Neural cell (in vitro differentiated cells): ENCODE measurements at regions not wholly inside any gene's neighbourhood (a gene's known extent, or its start where the extent isn't known, plus 50 kb on each side); places are given as distances from the start of the nearest gene placed in this dataset.

Experiments used
- H2AFZ ChIP-seq: fragments of 200-600, 300-800 bp; sonication (generic), shearing (Covaris generic); 2 replicates; pipeline ENCODE4 v1.6.0; 2014; ENCODE audit warnings: low read depth, mild to moderate bottlenecking, antibody characterized with exemption, low read length, moderate library complexity
- H3F3A ChIP-seq: fragments of 200-600 bp; shearing (Covaris generic); 2 replicates; pipeline ENCODE4 v1.6.1; 2016; ENCODE audit warnings: mild to moderate bottlenecking, moderate library complexity, mixed read lengths, antibody characterized with exemption, low read length; ENCODE audit not compliant: insufficient read depth, poor library complexity, severe bottlenecking
- H3K27ac ChIP-seq: fragments of 200-600, 300-800 bp; sonication (generic), shearing (Covaris generic); 2 replicates; pipeline ENCODE4 v1.5.1; 2014; ENCODE audit warnings: mild to moderate bottlenecking, low read length, moderate library complexity
- H3K27me3 ChIP-seq: fragments of 300-800, 200-600 bp; sonication (generic), shearing (Covaris generic); 2 replicates; pipeline ENCODE4 v1.6.0; 2014; ENCODE audit warnings: mild to moderate bottlenecking, low read depth, low read length, moderate library complexity; ENCODE audit not compliant: insufficient read depth
- H3K36me3 ChIP-seq: fragments of 300-800, 200-600 bp; sonication (generic), shearing (Covaris generic); 2 replicates; pipeline ENCODE4 v1.5.1; 2014; ENCODE audit warnings: mild to moderate bottlenecking, antibody characterized with exemption, low read length, moderate library complexity; ENCODE audit not compliant: insufficient read depth
- H3K4me2 ChIP-seq: fragments of 300-800, 200-600 bp; sonication (generic), shearing (Covaris generic); 2 replicates; pipeline ENCODE4 v1.6.0; 2014; ENCODE audit warnings: mild to moderate bottlenecking, low read length
- H3K4me3 ChIP-seq: fragments of 300-800, 200-600 bp; sonication (generic), shearing (Covaris generic); 2 replicates; pipeline ENCODE4 v1.5.1; 2014; ENCODE audit warnings: mild to moderate bottlenecking, low read length, moderate library complexity
- H3K79me2 ChIP-seq: fragments of 200-600 bp; shearing (Covaris generic); replicated peaks from 2 replicates; pipeline ENCODE4 v1.6.0; 2014; ENCODE audit warnings: mild to moderate bottlenecking, low read length, moderate library complexity; ENCODE audit not compliant: insufficient read depth
- H3K9ac ChIP-seq: fragments of 300-800, 200-600 bp; sonication (generic), shearing (Covaris generic); 2 replicates; pipeline ENCODE4 v1.6.1; 2016; ENCODE audit warnings: mild to moderate bottlenecking, low read length, mixed read lengths
- H3K9me2 ChIP-seq: fragments of 200-600 bp; shearing (Covaris generic); 2 replicates; pipeline ENCODE4 v1.6.1; 2016; ENCODE audit warnings: mild to moderate bottlenecking, low read length, mixed read lengths; ENCODE audit not compliant: insufficient read depth
- H3K9me3 ChIP-seq: fragments of 200-600, 300-800 bp; sonication (generic), shearing (Covaris generic); 2 replicates; pipeline ENCODE4 v1.6.1; 2016; ENCODE audit warnings: mild to moderate bottlenecking, mixed run types, low read length, moderate library complexity, mixed read lengths
- H4K20me1 ChIP-seq: fragments of 200-600 bp; shearing (Covaris generic); 2 replicates; pipeline ENCODE4 v1.6.1; 2016; ENCODE audit warnings: mild to moderate bottlenecking, mixed run types; ENCODE audit not compliant: insufficient read depth
- CTCF ChIP-seq: fragments of 450-650 bp; IDR thresholded peaks from 2 replicates; pipeline ENCODE4 v1.5.1; 2014; ENCODE audit warnings: antibody characterized with exemption, mild to moderate bottlenecking, moderate library complexity; ENCODE audit not compliant: poor library complexity, severe bottlenecking
- EP300 ChIP-seq: fragments of 450-650 bp; conservative IDR thresholded peaks from 2 replicates; pipeline ENCODE4 v1.6.1; 2014; ENCODE audit warnings: antibody characterized with exemption, mild to moderate bottlenecking, moderate library complexity; ENCODE audit not compliant: poor library complexity, severe bottlenecking
- EZH2 ChIP-seq: fragments of 200-600, 300-800 bp; shearing (Covaris generic), sonication (generic); IDR thresholded peaks from 2 replicates; pipeline ENCODE4 v1.6.1; 2014; ENCODE audit warnings: antibody characterized with exemption, low read length, borderline replicate concordance, mild to moderate bottlenecking; ENCODE audit not compliant: insufficient read depth, poor library complexity, severe bottlenecking
- MXI1 ChIP-seq: fragments of 450-650 bp; conservative IDR thresholded peaks from 2 replicates; pipeline ENCODE4 v1.6.1; 2014; ENCODE audit warnings: antibody characterized with exemption, mild to moderate bottlenecking; ENCODE audit not compliant: poor library complexity, severe bottlenecking
- POLR2AphosphoS5 ChIP-seq: IDR thresholded peaks from 2 replicates; pipeline ENCODE4 v1.6.1; 2012
- RAD21 ChIP-seq: fragments of 450-650 bp; conservative IDR thresholded peaks from 2 replicates; pipeline ENCODE4 v1.6.1; 2014; ENCODE audit warnings: antibody characterized with exemption, mild to moderate bottlenecking, moderate library complexity
- REST ChIP-seq: IDR thresholded peaks from 2 replicates; pipeline ENCODE4 v1.6.1; 2012; ENCODE audit warnings: borderline replicate concordance
- SMC3 ChIP-seq: fragments of 450-650 bp; conservative IDR thresholded peaks from 2 replicates; pipeline ENCODE4 v1.6.1; 2014; ENCODE audit warnings: antibody characterized with exemption, mild to moderate bottlenecking, moderate library complexity; ENCODE audit not compliant: poor library complexity
- TAF1 ChIP-seq: IDR thresholded peaks from 2 replicates; pipeline ENCODE4 v1.6.1; 2012; ENCODE audit warnings: low read depth

GRCh38 chr13:34210341-34210740 is 392.4 kb downstream of the RFC3 start:
- Histone ChIP-seq H3K9me3 (no peaks in the 10 kb centered on the region), H4K20me1 (no peaks in the 10 kb centered on the region), H3K27ac (no peak overlapping the region), H3K36me3 (no peaks in the 10 kb centered on the region), H3K9ac (no peak overlapping the region), H3K27me3 (no peaks in the 10 kb centered on the region), H3F3A (no peaks in the 10 kb centered on the region), H3K4me3 (no peak overlapping the region), H3K4me2 (no peak overlapping the region), H2AFZ (no peak overlapping the region), H3K9me2 (no peaks in the 10 kb centered on the region), H3K79me2 (no peaks in the 10 kb centered on the region)
- TF ChIP-seq SMC3 = no peak
- TF ChIP-seq EP300 = no peak
- no peak for TF ChIP-seq RAD21
- TF ChIP-seq POLR2AphosphoS5 = no peak
- TF ChIP-seq MXI1 = no peak
- TF ChIP-seq CTCF = no peak
- no peak for TF ChIP-seq EZH2
- no peak for TF ChIP-seq TAF1
- TF ChIP-seq REST = no peak

- H2AFZ ChIP-seq = no peak overlapping the region
- TF ChIP-seq EP300 (no peak), MXI1 (no peak), RAD21 (no peak), SMC3 (no peak), POLR2AphosphoS5 (no peak), REST (no peak)
- no peaks in the 10 kb centered on the region for H3K79me2 ChIP-seq
- H3K9ac ChIP-seq = no peak overlapping the region
- H3K9me2 ChIP-seq = no peaks in the 10 kb centered on the region
- no peaks in the 10 kb centered on the region for H4K20me1 ChIP-seq
- no peaks in the 10 kb centered on the region for H3K9me3 ChIP-seq
- no peak overlapping the region for H3K4me2 ChIP-seq
- no peaks in the 10 kb centered on the region for H3K36me3 ChIP-seq
- H3K27me3 ChIP-seq = no peaks in the 10 kb centered on the region
- no peak overlapping the region for H3K27ac ChIP-seq
- no peaks in the 10 kb centered on the region for H3F3A ChIP-seq
- no peak overlapping the region for H3K4me3 ChIP-seq
These were observed 396.7 kb downstream of the RFC3 start for GRCh38 chr13:34214686-34215085.
